A549 (cell line): ENCODE measurements at regions not wholly inside any gene's neighbourhood (a gene's known extent, or its start where the extent isn't known, plus 50 kb on each side); places are given as distances from the start of the nearest gene placed in this dataset.

Source experiments
- ATAC-seq, 2 experiments: fragments of 200-7000 bp in 1 of 2; fragments of >200 bp in 1 of 2; cut with Nextera tagmentation in 1 of 2; cut with Tn5 transposase in 1 of 2; 3 replicates each; pipeline versions ENCODE4 v1.8.0 to v1.9.1; 2018 to 2020; ENCODE audit warnings: mild to moderate bottlenecking in 1 of 2, moderate library complexity in 1 of 2
- CTCF ChIA-PET: fragments of 300-600 bp; sonication (Branson Sonifier 250); formaldehyde crosslinking; extraction: SDS; loops from one replicate; lab custom pipeline; 2021; ENCODE audit warnings: antibody characterized with exemption, inconsistent platforms; lab: Yijun Ruan, JAX
- POLR2A ChIA-PET: fragments of 350-600 bp; formaldehyde crosslinking; extraction: SDS; loops from one replicate; lab custom pipeline; 2021; ENCODE audit warnings: antibody characterized with exemption, inconsistent platforms; lab: Yijun Ruan, JAX
- DNase-seq, 2 experiments: peaks; one replicate each; pipeline versions ENCODE4 v3.0.0 to v3.0.0-alpha.2; 2011 to 2016; ENCODE audit warnings: low read depth in 1 of 2, low spot score in 1 of 2
- FAIRE-seq: peaks from 2 replicates; lab custom pipeline; 2011; peaks lifted over from hg19 to GRCh38; lab: Jason Lieb, UNC
- H3K27ac ChIP-seq, 2 experiments: fragments of >200 bp; sonication (Bioruptor Twin); formaldehyde crosslinking; 3 replicates each; pipeline ENCODE4 v1.5.1; 2016 to 2017
- H3K4me1 ChIP-seq: fragments of >200 bp; sonication (Bioruptor Twin); formaldehyde crosslinking; 3 replicates; pipeline ENCODE4 v1.6.1; 2016
- H3K4me2 ChIP-seq: fragments of >200 bp; sonication (Bioruptor Twin); formaldehyde crosslinking; 3 replicates; pipeline ENCODE4 v1.6.1; 2016
- H3K4me3 ChIP-seq: fragments of >200 bp; sonication (Bioruptor Twin); formaldehyde crosslinking; 3 replicates; pipeline ENCODE4 v1.5.1; 2016
- H3K9me3 ChIP-seq: fragments of >200 bp; sonication (Bioruptor Twin); formaldehyde crosslinking; 3 replicates; pipeline ENCODE4 v1.6.1; 2016
- BHLHE40 ChIP-seq: IDR thresholded peaks from 2 replicates; pipeline ENCODE4 v1.6.1; 2012; ENCODE audit warnings: low read depth, low read length, inconsistent platforms
- EHMT2 ChIP-seq: fragments of 200-600 bp; sonication (generic); IDR thresholded peaks from 2 replicates; pipeline ENCODE4 v1.6.1; 2016; ENCODE audit warnings: antibody characterized with exemption, low read depth, mild to moderate bottlenecking, moderate library complexity
- FOSB ChIP-seq: fragments of 250-450 bp; sonication (Bioruptor Pico); IDR thresholded peaks from 2 replicates; pipeline ENCODE4 v1.5.0; 2020; ENCODE audit warnings: mild to moderate bottlenecking, moderate library complexity
- HDAC2 ChIP-seq: fragments of 200-600 bp; sonication (generic); IDR thresholded peaks from 2 replicates; pipeline ENCODE4 v1.6.1; 2016
- HEYL ChIP-seq: fragments of 250-450 bp; sonication (Bioruptor Pico); IDR thresholded peaks from 2 replicates; pipeline ENCODE4 v1.8.0; 2021; ENCODE audit warnings: mild to moderate bottlenecking, moderate library complexity
- HOXB13 ChIP-seq: fragments of 250-450 bp; sonication (Bioruptor Pico); IDR thresholded peaks from 2 replicates; pipeline ENCODE4 v1.5.0; 2020; ENCODE audit warnings: low read depth, mild to moderate bottlenecking, moderate library complexity
- JUN ChIP-seq, 2 experiments: fragments of >200 bp; sonication (Bioruptor Twin); formaldehyde crosslinking; IDR thresholded peaks; 2 replicates in 1 of 2; 3 replicates in 1 of 2; pipeline ENCODE4 v1.6.1; 2016 to 2017
- NPAS2 ChIP-seq: fragments of 250-450 bp; sonication (Bioruptor Pico); IDR thresholded peaks from 2 replicates; pipeline ENCODE4 v1.8.0; 2022; ENCODE audit warnings: mild to moderate bottlenecking, moderate library complexity, borderline replicate concordance
- POLR2AphosphoS2 ChIP-seq: conservative IDR thresholded peaks from 2 replicates; pipeline ENCODE4 v1.6.1; 2012; ENCODE audit warnings: low read length, improper control_type of control experiment, inconsistent platforms
- RARB ChIP-seq: fragments of 250-450 bp; sonication (Bioruptor Pico); IDR thresholded peaks from 2 replicates; pipeline ENCODE4 v1.8.0; 2021; ENCODE audit warnings: mild to moderate bottlenecking, moderate library complexity
- TP53 ChIP-seq: fragments of 250-450 bp; sonication (Bioruptor Pico); IDR thresholded peaks from 2 replicates; pipeline ENCODE4 v1.5.0; 2021; ENCODE audit warnings: mild to moderate bottlenecking, moderate library complexity
- ZFP36 ChIP-seq: fragments of 450-650 bp; IDR thresholded peaks from 2 replicates; pipeline ENCODE4 v1.6.1; 2014; ENCODE audit warnings: borderline replicate concordance; ENCODE audit not compliant: partially characterized antibody
- ZNF302 ChIP-seq: fragments of 250-450 bp; sonication (Bioruptor Pico); IDR thresholded peaks from 2 replicates; pipeline ENCODE4 v1.9.0; 2021; ENCODE audit warnings: inconsistent platforms, mild to moderate bottlenecking, moderate library complexity
- WGBS: methylation state at CpG from one replicate; pipeline ENCODE4 v1.1.6; 2017; ENCODE audit errors: missing lambda C conversion rate; 5-methylcytosine and 5-hydroxymethylcytosine counted together
- TF ChIP-seq, protein P1 (sequence below): fragments of 200-600 bp; sonication (generic); IDR thresholded peaks from 2 replicates; pipeline ENCODE4 v1.6.1; 2016; ENCODE audit warnings: antibody characterized with exemption, mild to moderate bottlenecking, moderate library complexity
- TF ChIP-seq, protein P2 (sequence below): fragments of >200 bp; sonication (Bioruptor Twin); formaldehyde crosslinking; IDR thresholded peaks from 3 replicates; pipeline ENCODE4 v1.5.1; 2016
- TF ChIP-seq, protein P3 (sequence below): IDR thresholded peaks from 2 replicates; pipeline ENCODE4 v1.6.1; 2012
- TF ChIP-seq, protein P4 (sequence below): fragments of 250-450 bp; sonication (Bioruptor Pico); IDR thresholded peaks from 2 replicates; pipeline ENCODE4 v1.5.0; 2020; ENCODE audit warnings: low read depth, mild to moderate bottlenecking, moderate library complexity

DNA sequence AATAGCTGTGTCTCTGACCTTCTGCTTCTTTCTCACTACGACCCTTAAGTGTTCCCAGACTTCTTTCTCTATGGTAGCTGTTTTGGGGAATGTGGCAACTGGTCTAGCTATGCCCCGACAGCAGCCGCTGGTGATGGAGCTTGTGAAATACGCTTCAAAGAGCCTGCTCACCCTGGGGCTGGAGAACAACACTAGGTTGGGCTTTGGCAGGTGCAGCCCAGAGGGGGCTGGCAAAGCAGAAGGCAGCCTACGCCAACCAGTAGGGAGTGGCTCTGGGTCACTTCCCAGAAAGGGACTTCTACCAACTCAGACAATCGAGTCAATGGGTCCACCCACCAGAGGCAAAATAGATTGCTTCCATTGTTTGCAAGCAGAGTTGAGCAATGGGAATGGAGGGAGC is 262.8 kb downstream of the LMO4 start:
- ChIA-PET CTCF (no interaction called here), POLR2A (no interaction called here)
- DNase-seq: no peak
- H3K4me1 ChIP-seq: no peaks in the 10 kb centered on the region
- H3K4me2 ChIP-seq: no peak overlapping the region
- WGBS: 67% methylated on average over 6 of the region's 6 CpGs
- H3K27ac ChIP-seq: no peak overlapping the region
- no peak for ATAC-seq
- H3K9me3 ChIP-seq: no peaks in the 10 kb centered on the region
- FAIRE-seq: no peak
- no peak overlapping the region for H3K4me3 ChIP-seq
- no peak for TF ChIP-seq JUN (IDR thresholded peaks at IDR 0.05)
- TF ChIP-seq, protein P1, sequence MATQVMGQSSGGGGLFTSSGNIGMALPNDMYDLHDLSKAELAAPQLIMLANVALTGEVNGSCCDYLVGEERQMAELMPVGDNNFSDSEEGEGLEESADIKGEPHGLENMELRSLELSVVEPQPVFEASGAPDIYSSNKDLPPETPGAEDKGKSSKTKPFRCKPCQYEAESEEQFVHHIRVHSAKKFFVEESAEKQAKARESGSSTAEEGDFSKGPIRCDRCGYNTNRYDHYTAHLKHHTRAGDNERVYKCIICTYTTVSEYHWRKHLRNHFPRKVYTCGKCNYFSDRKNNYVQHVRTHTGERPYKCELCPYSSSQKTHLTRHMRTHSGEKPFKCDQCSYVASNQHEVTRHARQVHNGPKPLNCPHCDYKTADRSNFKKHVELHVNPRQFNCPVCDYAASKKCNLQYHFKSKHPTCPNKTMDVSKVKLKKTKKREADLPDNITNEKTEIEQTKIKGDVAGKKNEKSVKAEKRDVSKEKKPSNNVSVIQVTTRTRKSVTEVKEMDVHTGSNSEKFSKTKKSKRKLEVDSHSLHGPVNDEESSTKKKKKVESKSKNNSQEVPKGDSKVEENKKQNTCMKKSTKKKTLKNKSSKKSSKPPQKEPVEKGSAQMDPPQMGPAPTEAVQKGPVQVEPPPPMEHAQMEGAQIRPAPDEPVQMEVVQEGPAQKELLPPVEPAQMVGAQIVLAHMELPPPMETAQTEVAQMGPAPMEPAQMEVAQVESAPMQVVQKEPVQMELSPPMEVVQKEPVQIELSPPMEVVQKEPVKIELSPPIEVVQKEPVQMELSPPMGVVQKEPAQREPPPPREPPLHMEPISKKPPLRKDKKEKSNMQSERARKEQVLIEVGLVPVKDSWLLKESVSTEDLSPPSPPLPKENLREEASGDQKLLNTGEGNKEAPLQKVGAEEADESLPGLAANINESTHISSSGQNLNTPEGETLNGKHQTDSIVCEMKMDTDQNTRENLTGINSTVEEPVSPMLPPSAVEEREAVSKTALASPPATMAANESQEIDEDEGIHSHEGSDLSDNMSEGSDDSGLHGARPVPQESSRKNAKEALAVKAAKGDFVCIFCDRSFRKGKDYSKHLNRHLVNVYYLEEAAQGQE: no peak
- TF ChIP-seq, protein P2, sequence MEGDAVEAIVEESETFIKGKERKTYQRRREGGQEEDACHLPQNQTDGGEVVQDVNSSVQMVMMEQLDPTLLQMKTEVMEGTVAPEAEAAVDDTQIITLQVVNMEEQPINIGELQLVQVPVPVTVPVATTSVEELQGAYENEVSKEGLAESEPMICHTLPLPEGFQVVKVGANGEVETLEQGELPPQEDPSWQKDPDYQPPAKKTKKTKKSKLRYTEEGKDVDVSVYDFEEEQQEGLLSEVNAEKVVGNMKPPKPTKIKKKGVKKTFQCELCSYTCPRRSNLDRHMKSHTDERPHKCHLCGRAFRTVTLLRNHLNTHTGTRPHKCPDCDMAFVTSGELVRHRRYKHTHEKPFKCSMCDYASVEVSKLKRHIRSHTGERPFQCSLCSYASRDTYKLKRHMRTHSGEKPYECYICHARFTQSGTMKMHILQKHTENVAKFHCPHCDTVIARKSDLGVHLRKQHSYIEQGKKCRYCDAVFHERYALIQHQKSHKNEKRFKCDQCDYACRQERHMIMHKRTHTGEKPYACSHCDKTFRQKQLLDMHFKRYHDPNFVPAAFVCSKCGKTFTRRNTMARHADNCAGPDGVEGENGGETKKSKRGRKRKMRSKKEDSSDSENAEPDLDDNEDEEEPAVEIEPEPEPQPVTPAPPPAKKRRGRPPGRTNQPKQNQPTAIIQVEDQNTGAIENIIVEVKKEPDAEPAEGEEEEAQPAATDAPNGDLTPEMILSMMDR: no peak
- no peak for TF ChIP-seq TP53 (CRISPR knock-in tag)
- no peak for TF ChIP-seq HDAC2
- TF ChIP-seq HOXB13 (CRISPR knock-in tag): no peak

DNA sequence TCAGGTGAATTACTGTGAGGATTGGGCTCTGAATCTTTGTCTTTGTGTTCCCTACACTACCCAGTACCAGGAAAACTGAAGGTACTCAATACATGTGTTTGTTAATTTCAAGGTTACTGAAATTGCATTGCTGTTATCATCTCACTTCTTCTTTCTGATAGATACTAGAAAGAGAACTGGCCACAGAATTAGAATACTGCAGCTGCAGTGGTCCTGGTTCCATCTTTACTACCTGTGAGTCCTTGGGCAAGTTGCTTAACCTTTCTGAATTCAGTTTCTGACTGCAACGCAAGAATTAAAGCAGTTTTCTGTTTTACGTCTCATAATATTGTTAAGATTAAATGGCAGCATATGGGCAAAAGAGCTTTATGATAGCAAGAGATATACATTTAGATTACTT is 263.5 kb downstream of the LMO4 start:
- TF ChIP-seq FOSB: no peak
- no peak for TF ChIP-seq HEYL (CRISPR knock-in tag)
- TF ChIP-seq, protein P3, sequence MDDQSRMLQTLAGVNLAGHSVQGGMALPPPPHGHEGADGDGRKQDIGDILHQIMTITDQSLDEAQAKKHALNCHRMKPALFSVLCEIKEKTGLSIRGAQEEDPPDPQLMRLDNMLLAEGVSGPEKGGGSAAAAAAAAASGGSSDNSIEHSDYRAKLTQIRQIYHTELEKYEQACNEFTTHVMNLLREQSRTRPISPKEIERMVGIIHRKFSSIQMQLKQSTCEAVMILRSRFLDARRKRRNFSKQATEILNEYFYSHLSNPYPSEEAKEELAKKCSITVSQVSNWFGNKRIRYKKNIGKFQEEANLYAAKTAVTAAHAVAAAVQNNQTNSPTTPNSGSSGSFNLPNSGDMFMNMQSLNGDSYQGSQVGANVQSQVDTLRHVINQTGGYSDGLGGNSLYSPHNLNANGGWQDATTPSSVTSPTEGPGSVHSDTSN: no peak
- no peak for TF ChIP-seq BHLHE40
- no peak for TF ChIP-seq RARB (CRISPR knock-in tag)
- TF ChIP-seq NPAS2: no peak
- TF ChIP-seq ZFP36: no peak
- TF ChIP-seq, protein P4, sequence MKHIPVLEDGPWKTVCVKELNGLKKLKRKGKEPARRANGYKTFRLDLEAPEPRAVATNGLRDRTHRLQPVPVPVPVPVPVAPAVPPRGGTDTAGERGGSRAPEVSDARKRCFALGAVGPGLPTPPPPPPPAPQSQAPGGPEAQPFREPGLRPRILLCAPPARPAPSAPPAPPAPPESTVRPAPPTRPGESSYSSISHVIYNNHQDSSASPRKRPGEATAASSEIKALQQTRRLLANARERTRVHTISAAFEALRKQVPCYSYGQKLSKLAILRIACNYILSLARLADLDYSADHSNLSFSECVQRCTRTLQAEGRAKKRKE: no peak
- TF ChIP-seq ZNF302 (CRISPR knock-in tag): no peak
- TF ChIP-seq HDAC2: no peak
- no peak overlapping the region for H3K27ac ChIP-seq
- ChIA-PET CTCF (no interaction called here), POLR2A (no interaction called here)
- WGBS: 94% methylated on average over 2 of the region's 2 CpGs
- no peaks in the 10 kb centered on the region for H3K4me1 ChIP-seq
- DNase-seq: no peak
- H3K4me3 ChIP-seq: no peak overlapping the region
- no peaks in the 10 kb centered on the region for H3K9me3 ChIP-seq
- no peak overlapping the region for H3K4me2 ChIP-seq
- no peak for FAIRE-seq
- no peak for ATAC-seq

DNA sequence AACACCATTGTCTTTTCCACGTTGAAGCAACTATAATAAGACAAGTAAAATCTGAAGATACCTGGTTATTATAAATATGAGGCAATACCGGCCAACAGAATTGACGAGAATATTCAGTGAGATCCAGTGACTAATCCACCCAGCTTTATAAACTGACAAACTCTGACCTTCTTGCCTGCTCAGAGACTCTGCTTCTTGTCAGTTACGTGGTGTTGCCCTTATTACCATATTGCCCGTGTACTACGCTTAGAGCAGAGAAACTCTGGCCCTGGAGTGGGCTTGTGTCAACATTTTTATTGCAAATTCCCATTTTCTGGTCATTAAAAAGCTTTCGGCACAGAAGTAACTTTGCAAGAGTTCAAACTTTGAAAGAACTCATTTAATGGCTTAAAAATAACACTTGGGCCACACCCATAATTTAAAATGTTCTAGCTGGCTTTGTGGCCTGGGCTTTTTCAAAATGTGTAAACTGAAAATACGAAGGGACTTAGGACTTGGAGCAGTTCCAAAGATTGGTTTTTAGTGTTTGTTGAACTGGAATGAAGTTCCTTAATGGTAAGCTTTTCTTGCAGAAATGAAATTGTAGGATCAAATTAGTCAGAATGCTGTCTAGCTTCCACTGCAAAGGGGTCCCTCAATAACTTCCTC is 266.2 kb downstream of the LMO4 start:
- H3K4me1 ChIP-seq: no peaks in the 10 kb centered on the region
- no peak for FAIRE-seq
- DNase-seq: no peak
- CTCF ChIA-PET: no interaction called here
- TF ChIP-seq, protein P3: no peak
- no peak for TF ChIP-seq HOXB13 (CRISPR knock-in tag)
- no peak for TF ChIP-seq TP53 (CRISPR knock-in tag)
- no peak for TF ChIP-seq JUN (IDR thresholded peaks at IDR 0.05)
- TF ChIP-seq EHMT2: no peak
- TF ChIP-seq POLR2AphosphoS2: no peak
- TF ChIP-seq, protein P2: no peak
- no peak for ATAC-seq
- H3K27ac ChIP-seq: no peak overlapping the region
- H3K9me3 ChIP-seq: no peaks in the 10 kb centered on the region
- no peak overlapping the region for H3K4me2 ChIP-seq
- H3K4me3 ChIP-seq: no peak overlapping the region
- POLR2A ChIA-PET: no interaction called here
- 71% methylated on average over 8 of the region's 8 CpGs for WGBS
